Skeletal muscle cell (primary cell): ENCODE measurements at regions not wholly inside any gene's neighbourhood (a gene's known extent, or its start where the extent isn't known, plus 50 kb on each side); places are given as distances from the start of the nearest gene placed in this dataset.
"Not testable (repeated sequence)": the region's sequence is repeated elsewhere in the genome, so short reads cannot be mapped to it uniquely, and the experiment has no call there.

ENCODE experiments used
- DNase-seq: peaks from one replicate; pipeline ENCODE4 v3.0.0-alpha.2; 2010; ENCODE audit warnings: low read depth
- H3K4me3 ChIP-seq: 2 replicates; pipeline ENCODE4 v1.5.1; 2011; ENCODE audit warnings: low read depth, mild to moderate bottlenecking, control low read depth, low read length, moderate library complexity

DNA sequence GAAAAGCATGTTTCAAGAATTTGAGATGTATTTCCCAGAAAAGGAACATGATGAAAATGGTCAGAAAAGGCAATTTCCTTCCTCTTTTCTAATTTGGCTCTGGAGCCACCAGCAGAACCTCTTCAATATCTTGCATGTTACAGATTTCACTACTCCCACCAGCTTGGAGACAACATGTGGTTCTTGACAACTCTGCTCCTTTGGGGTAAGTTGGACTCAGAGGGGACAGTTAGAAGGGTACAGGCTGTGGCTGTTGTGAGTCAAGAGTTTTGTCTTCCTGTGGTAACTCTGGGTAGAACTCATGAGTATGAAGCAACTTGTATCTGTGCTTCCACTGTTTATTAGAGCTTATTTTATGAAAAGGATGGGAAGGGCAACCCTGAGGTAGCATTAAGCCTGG, 96.9 kb downstream of the FAM72B start:
- not testable (repeated sequence) for DNase-seq, H3K4me3 ChIP-seq

DNA sequence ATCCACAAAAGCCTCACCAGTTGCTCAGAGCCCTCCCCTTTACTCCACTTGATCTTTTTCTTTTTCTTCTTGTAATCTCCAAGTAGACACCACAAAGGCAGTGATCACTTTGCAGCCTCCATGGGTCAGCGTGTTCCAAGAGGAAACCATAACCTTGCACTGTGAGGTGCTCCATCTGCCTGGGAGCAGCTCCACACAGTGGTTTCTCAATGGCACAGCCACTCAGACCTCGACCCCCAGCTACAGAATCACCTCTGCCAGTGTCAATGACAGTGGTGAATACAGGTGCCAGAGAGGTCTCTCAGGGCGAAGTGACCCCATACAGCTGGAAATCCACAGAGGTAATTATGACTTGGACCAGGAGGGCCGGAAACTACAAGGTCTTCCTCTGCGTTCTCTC, 95.6 kb downstream of the FAM72B start:
- not testable (repeated sequence) for H3K4me3 ChIP-seq, DNase-seq

- DNase-seq, H3K4me3 ChIP-seq: not testable (repeated sequence)
Observed at GRCh38 chr1:121092329-121092968, 91.7 kb downstream of the FAM72B start.

DNA sequence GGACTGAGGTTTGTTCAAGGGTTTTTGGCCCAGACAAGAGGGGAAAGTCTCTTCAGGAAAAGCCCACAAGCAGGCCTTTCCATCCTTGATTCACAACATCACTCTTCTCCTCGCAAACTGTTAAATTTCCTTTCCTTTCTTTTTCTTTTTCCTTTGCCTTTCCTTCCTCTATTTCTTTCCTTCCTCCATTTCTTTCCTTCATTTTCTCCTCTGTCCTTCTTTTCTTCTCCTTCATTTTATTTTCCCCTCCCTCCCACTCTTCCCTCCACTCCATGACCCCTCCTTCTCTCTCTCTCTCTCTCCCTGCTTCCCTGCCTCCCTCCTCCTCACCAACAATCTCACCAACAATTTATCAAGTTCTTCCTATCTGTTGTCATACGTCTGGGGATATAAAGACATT, 89.1 kb downstream of the FAM72B start:
- DNase-seq, H3K4me3 ChIP-seq: not testable (repeated sequence)

DNA sequence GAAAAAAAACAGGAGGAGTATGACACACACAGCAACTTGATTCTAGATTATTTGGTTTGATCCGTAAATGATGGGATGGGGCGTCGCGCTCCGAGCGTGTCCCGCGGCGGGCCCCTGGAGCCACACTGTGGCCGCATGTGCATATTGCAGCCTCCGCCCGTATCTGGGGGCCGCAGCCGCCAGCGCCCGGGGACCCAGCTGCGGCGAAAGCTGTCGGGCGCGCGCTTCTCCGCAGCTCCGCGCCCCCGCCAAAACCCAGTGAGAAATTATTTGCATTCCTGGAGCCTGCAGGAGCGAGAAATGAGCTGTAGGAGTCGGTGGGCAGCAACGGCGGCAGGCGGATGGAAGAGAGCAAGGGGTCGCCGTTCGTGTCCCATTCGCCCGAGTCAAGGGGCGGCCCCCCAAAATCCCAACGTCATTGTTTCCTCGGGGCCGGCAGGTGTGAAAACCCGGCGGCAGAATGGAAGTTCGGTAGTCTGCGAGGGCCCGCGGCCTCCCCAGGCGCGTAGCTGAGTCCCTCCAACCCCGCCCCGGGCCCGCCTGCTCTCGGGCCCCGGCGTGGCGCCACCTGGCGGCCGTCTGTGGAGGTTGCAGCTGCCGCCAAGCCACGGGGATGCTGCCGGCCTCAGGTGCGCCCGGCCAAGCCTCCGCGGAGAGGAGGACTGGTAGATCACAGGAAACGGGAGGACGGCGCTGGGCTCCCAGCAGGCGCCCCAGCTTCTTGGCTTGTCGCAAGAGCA, 86.8 kb downstream of the FAM72B start:
- peak overlapping the region; percentile 32 for H3K4me3 ChIP-seq
- DNase-seq, result not testable (repeated sequence)

DNA sequence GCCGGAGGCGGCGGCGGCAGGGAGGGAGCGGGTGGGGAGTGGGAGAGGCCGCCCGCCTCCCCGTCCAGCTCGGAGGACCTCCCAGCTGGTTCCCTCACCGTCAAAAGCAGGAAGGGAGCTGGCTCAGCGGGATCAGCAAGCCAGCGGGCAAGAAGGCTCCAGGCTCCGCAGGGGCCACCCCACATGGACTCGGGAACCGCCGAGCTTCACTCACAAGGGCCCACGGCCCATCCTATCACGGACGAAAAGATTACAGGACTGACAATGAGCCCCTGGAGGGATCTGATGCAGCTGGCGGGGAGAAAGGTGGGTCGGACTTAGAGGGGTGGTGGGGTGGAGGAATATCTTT, 86.3 kb downstream of the FAM72B start:
- H3K4me3 ChIP-seq, DNase-seq: not testable (repeated sequence)

- H3K4me3 ChIP-seq, result not testable (repeated sequence)
Observed at GRCh38 chr1:121109025-121109424, 75.1 kb downstream of the FAM72B start.

GRCh38 chr1:121116522-121117297, 67.4 kb downstream of the FAM72B start:
- DNase-seq, result not testable (repeated sequence)
- peak overlapping the region; percentile 34 for H3K4me3 ChIP-seq

More at GRCh38 chr1:121109025-121109424, 75.1 kb downstream of the FAM72B start:
- DNase-seq, result not testable (repeated sequence)

- H3K4me3 ChIP-seq, result peak overlapping the region; percentile 34
- not testable (repeated sequence) for DNase-seq
Observed at GRCh38 chr1:121117298-121117611, 66.9 kb downstream of the FAM72B start.

DNA sequence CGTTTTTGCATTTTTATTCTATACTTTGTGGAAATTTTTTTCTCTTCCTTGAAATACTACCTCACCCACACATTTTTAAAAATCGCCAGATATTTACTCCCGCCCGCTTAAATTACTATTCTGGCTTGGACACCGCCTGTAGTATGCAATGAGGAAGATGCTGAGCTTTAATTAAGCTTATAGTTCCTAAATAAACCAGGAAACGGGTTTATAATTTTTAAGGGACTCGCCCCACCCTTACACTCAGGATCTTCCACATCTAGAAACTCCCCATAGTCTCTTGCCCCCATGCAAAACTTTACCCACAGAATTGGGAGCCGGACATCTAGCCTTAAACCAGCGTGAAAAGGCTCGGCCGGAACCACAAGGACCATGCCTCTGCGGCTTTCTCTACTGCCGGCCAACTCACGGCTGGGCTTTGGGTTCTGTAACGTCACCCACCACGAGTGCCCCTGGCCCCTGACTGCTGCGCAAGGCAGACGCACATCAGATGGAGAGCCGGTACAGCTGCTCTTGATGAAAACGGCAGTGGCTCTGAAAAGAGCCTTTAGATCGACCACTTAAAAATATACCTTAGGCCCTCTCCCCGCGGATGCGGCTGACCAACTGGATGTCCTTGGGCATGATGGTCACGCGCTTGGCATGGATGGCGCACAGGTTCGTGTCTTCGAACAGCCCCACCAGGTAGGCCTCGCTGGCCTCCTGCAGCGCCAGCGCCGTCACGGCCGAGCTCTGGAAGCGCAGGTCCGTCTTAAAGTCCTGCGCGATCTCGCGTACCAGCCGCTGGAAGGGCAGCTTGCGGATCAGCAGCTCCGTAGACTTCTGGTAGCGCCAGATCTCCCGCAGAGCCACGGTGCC, 66.3 kb downstream of the FAM72B start:
- peak overlapping the region; percentile 47 for H3K4me3 ChIP-seq
- DNase-seq, result peak; percentile 6
